ENCODE measurements at regions not wholly inside any gene's neighbourhood (a gene's known extent, or its start where the extent isn't known, plus 50 kb on each side); places are given as distances from the start of the nearest gene placed in this dataset.
"Not testable (repeated sequence)": the region's sequence is repeated elsewhere in the genome, so short reads cannot be mapped to it uniquely, and the experiment has no call there.

GRCh38 chr20:40012026-40012425 lies 677.0 kb downstream of the MAFB start:
- H3K27ac ChIP-seq (ENCODE audit: low read depth, low read length); DNase-seq; H3K4me1 Mint-ChIP-seq; H3K27ac Mint-ChIP-seq; H3K27me3 ChIP-seq (ENCODE audit: control insufficient read depth in 2 of 2, insufficient read depth in 2 of 2, low read length in 2 of 2); POLR2A ChIA-PET; ATAC-seq; H3K4me1 ChIP-seq (ENCODE audit: control insufficient read depth in 2 of 2, insufficient read depth in 2 of 2, low read length in 2 of 2); CTCF ChIA-PET; H3K36me3 ChIP-seq (ENCODE audit: control insufficient read depth in 2 of 3, insufficient read depth in 3 of 3, low read length in 3 of 3); H3K4me3 ChIP-seq (ENCODE audit: low read length); intact Hi-C loops (cut with micrococcal nuclease); H3K36me3 Mint-ChIP-seq; H3K27me3 Mint-ChIP-seq; H3K9me3 ChIP-seq (ENCODE audit: control insufficient read depth in 2 of 3, low read length in 3 of 3); H3K4me3 Mint-ChIP-seq: not testable (repeated sequence)
- peaks cover 0 to 16% (median 2%) of the 10 kb centered on the region in 11 donors for H3K9me3 Mint-ChIP-seq

GRCh38 chr20:40010483-40010882 lies 678.6 kb downstream of the MAFB start:
- Mint-ChIP-seq H3K9me3 (peaks cover 0 to 17% (median 3%) of the 10 kb centered on the region in 11 donors), H3K27ac (no peak overlapping the region), H3K4me1 (peaks cover 0 to 1% (median 0%) of the 10 kb centered on the region in 7 donors), H3K27me3 (peaks cover 0 to 11% (median 6%) of the 10 kb centered on the region in 5 donors), H3K36me3 (no peaks in the 10 kb centered on the region), H3K4me3 (no peak overlapping the region)
- ATAC-seq (no peak), DNase-seq (no peak)
- CTCF ChIA-PET, result no interaction called here
- Histone ChIP-seq H3K27ac (ENCODE audit: low read depth, low read length) (no peak overlapping the region), H3K27me3 (ENCODE audit: control insufficient read depth in 2 of 2, insufficient read depth in 2 of 2, low read length in 2 of 2) (no peaks in the 10 kb centered on the region), H3K4me1 (ENCODE audit: control insufficient read depth in 2 of 2, insufficient read depth in 2 of 2, low read length in 2 of 2) (no peaks in the 10 kb centered on the region), H3K9me3 (ENCODE audit: control insufficient read depth in 2 of 3, low read length in 3 of 3) (no peaks in the 10 kb centered on the region), H3K4me3 (ENCODE audit: low read length) (no peak overlapping the region), H3K36me3 (ENCODE audit: control insufficient read depth in 2 of 3, insufficient read depth in 3 of 3, low read length in 3 of 3) (no peaks in the 10 kb centered on the region)
- POLR2A ChIA-PET, result no interaction called here
- intact Hi-C loops (cut with micrococcal nuclease), result no loop called here

- Histone ChIP-seq H3K4me3 (ENCODE audit: low read length) (no peak overlapping the region), H3K9me3 (ENCODE audit: control insufficient read depth in 2 of 3, low read length in 3 of 3) (no peaks in the 10 kb centered on the region), H3K36me3 (ENCODE audit: control insufficient read depth in 2 of 3, insufficient read depth in 3 of 3, low read length in 3 of 3) (no peaks in the 10 kb centered on the region), H3K4me1 (ENCODE audit: control insufficient read depth in 2 of 2, insufficient read depth in 2 of 2, low read length in 2 of 2) (no peaks in the 10 kb centered on the region), H3K27ac (ENCODE audit: low read depth, low read length) (no peak overlapping the region), H3K27me3 (ENCODE audit: control insufficient read depth in 2 of 2, insufficient read depth in 2 of 2, low read length in 2 of 2) (no peaks in the 10 kb centered on the region)
- intact Hi-C loops (cut with micrococcal nuclease), result no loop called here
- H3K4me1 Mint-ChIP-seq, result peaks cover 0 to 1% (median 0%) of the 10 kb centered on the region in 7 donors
- H3K36me3 Mint-ChIP-seq, result no peaks in the 10 kb centered on the region
- ChIA-PET CTCF (no interaction called here), POLR2A (no interaction called here)
- ATAC-seq (no peak), DNase-seq (no peak)
- H3K27ac Mint-ChIP-seq, result no peak overlapping the region
- peaks cover 0 to 11% (median 5%) of the 10 kb centered on the region in 5 donors for H3K27me3 Mint-ChIP-seq
- peaks cover 0 to 17% (median 3%) of the 10 kb centered on the region in 11 donors for H3K9me3 Mint-ChIP-seq
- no peak overlapping the region for H3K4me3 Mint-ChIP-seq
These were observed 679.5 kb downstream of the MAFB start for GRCh38 chr20:40009542-40009941.

GRCh38 chr20:40008177-40008576 lies 680.9 kb downstream of the MAFB start:
- CTCF ChIA-PET, result no interaction called here
- POLR2A ChIA-PET, result no interaction called here
- peaks cover 0 to 11% (median 6%) of the 10 kb centered on the region in 5 donors for H3K27me3 Mint-ChIP-seq

GRCh38 chr20:40006168-40006860 lies 682.7 kb downstream of the MAFB start:
- CTCF ChIA-PET, result no interaction called here
- intact Hi-C loops (cut with micrococcal nuclease), result no loop called here
- H3K27ac Mint-ChIP-seq, result no peak overlapping the region
- H3K4me3 Mint-ChIP-seq, result no peak overlapping the region
- no peaks in the 10 kb centered on the region for H3K36me3 Mint-ChIP-seq
- no peak overlapping the region for H3K4me3 ChIP-seq (ENCODE audit: low read length)
- DNase-seq (no peak), ATAC-seq (no peak)
- peaks cover 0 to 5% (median under 1%) of the 10 kb centered on the region in 11 donors for H3K9me3 Mint-ChIP-seq
- no peak overlapping the region for H3K27ac ChIP-seq (ENCODE audit: low read depth, low read length)
- H3K27me3 Mint-ChIP-seq, result peaks cover 0 to 10% (median 4%) of the 10 kb centered on the region in 5 donors
- H3K4me1 Mint-ChIP-seq, result peaks cover 0 to 4% (median 0%) of the 10 kb centered on the region in 7 donors
- H3K4me1 ChIP-seq (ENCODE audit: control insufficient read depth in 2 of 2, insufficient read depth in 2 of 2, low read length in 2 of 2), result no peaks in the 10 kb centered on the region
- POLR2A ChIA-PET, result no interaction called here
- no peaks in the 10 kb centered on the region for H3K36me3 ChIP-seq (ENCODE audit: control insufficient read depth in 2 of 3, insufficient read depth in 3 of 3, low read length in 3 of 3)
- H3K9me3 ChIP-seq (ENCODE audit: control insufficient read depth in 2 of 3, low read length in 3 of 3), result no peaks in the 10 kb centered on the region
- no peaks in the 10 kb centered on the region for H3K27me3 ChIP-seq (ENCODE audit: control insufficient read depth in 2 of 2, insufficient read depth in 2 of 2, low read length in 2 of 2)

More at GRCh38 chr20:40008177-40008576, 680.9 kb downstream of the MAFB start:
- H3K4me1 Mint-ChIP-seq, result peaks cover 0 to 2% (median 0%) of the 10 kb centered on the region in 7 donors
- intact Hi-C loops (cut with micrococcal nuclease), result no loop called here
- ATAC-seq, result no peak
- Histone ChIP-seq H3K27me3 (ENCODE audit: control insufficient read depth in 2 of 2, insufficient read depth in 2 of 2, low read length in 2 of 2) (no peaks in the 10 kb centered on the region), H3K27ac (ENCODE audit: low read depth, low read length) (no peak overlapping the region), H3K9me3 (ENCODE audit: control insufficient read depth in 2 of 3, low read length in 3 of 3) (no peaks in the 10 kb centered on the region), H3K4me1 (ENCODE audit: control insufficient read depth in 2 of 2, insufficient read depth in 2 of 2, low read length in 2 of 2) (no peaks in the 10 kb centered on the region), H3K36me3 (ENCODE audit: control insufficient read depth in 2 of 3, insufficient read depth in 3 of 3, low read length in 3 of 3) (no peaks in the 10 kb centered on the region), H3K4me3 (ENCODE audit: low read length) (no peak overlapping the region)
- peaks cover 0 to 17% (median 3%) of the 10 kb centered on the region in 11 donors for H3K9me3 Mint-ChIP-seq
- H3K4me3 Mint-ChIP-seq, result no peak overlapping the region
- DNase-seq, result no peak
- no peaks in the 10 kb centered on the region for H3K36me3 Mint-ChIP-seq
- no peak overlapping the region for H3K27ac Mint-ChIP-seq

- H3K36me3 Mint-ChIP-seq; POLR2A ChIA-PET; H3K4me1 Mint-ChIP-seq; H3K27ac ChIP-seq (ENCODE audit: low read depth, low read length); DNase-seq; intact Hi-C loops (cut with micrococcal nuclease); H3K9me3 ChIP-seq (ENCODE audit: control insufficient read depth in 2 of 3, low read length in 3 of 3); H3K36me3 ChIP-seq (ENCODE audit: control insufficient read depth in 2 of 3, insufficient read depth in 3 of 3, low read length in 3 of 3); H3K4me1 ChIP-seq (ENCODE audit: control insufficient read depth in 2 of 2, insufficient read depth in 2 of 2, low read length in 2 of 2); ATAC-seq; H3K27me3 ChIP-seq (ENCODE audit: control insufficient read depth in 2 of 2, insufficient read depth in 2 of 2, low read length in 2 of 2); H3K4me3 ChIP-seq (ENCODE audit: low read length); H3K27ac Mint-ChIP-seq; H3K9me3 Mint-ChIP-seq; H3K4me3 Mint-ChIP-seq: not testable (repeated sequence)
- CTCF ChIA-PET, result interaction anchor here (0.6 kb wide), 1 partner anchor 17 kb away, joined by 3 read pairs; no protein-coding TSS in a partner anchor
- H3K27me3 Mint-ChIP-seq, result peaks cover 0 to 10% (median 4%) of the 10 kb centered on the region in 5 donors
These were observed 684.9 kb downstream of the MAFB start for GRCh38 chr20:40004092-40004491.

GRCh38 chr20:39993742-39994141 lies 695.3 kb downstream of the MAFB start:
- Mint-ChIP-seq H3K9me3 (peaks cover 0 to 24% (median 6%) of the 10 kb centered on the region in 11 donors), H3K4me3 (no peak overlapping the region), H3K36me3 (no peaks in the 10 kb centered on the region), H3K27ac (no peak overlapping the region), H3K27me3 (peaks cover 0 to 15% (median 0%) of the 10 kb centered on the region in 5 donors), H3K4me1 (no peaks in the 10 kb centered on the region)
- H3K27ac ChIP-seq (ENCODE audit: low read depth, low read length), result no peak overlapping the region
- no peak overlapping the region for H3K4me3 ChIP-seq (ENCODE audit: low read length)
- H3K9me3 ChIP-seq (ENCODE audit: control insufficient read depth in 2 of 3, low read length in 3 of 3), result no peaks in the 10 kb centered on the region
- ChIA-PET CTCF (no interaction called here), POLR2A (no interaction called here)
- DNase-seq, result no peak
- ATAC-seq, result no peak
- H3K36me3 ChIP-seq (ENCODE audit: control insufficient read depth in 2 of 3, insufficient read depth in 3 of 3, low read length in 3 of 3), result no peaks in the 10 kb centered on the region
- intact Hi-C loops (cut with micrococcal nuclease), result no loop called here
- H3K27me3 ChIP-seq (ENCODE audit: control insufficient read depth in 2 of 2, insufficient read depth in 2 of 2, low read length in 2 of 2), result no peaks in the 10 kb centered on the region
- H3K4me1 ChIP-seq (ENCODE audit: control insufficient read depth in 2 of 2, insufficient read depth in 2 of 2, low read length in 2 of 2), result no peaks in the 10 kb centered on the region

All from naive thymus-derived CD4-positive, alpha-beta T cell (primary cell).